ENCODE measurements at regions not wholly inside any gene's neighbourhood (a gene's known extent, or its start where the extent isn't known, plus 50 kb on each side); places are given as distances from the start of the nearest gene placed in this dataset.

GRCh38 chr13:111402441-111402840, 82.0 kb downstream of the TEX29 start:
- TF ChIP-seq POLR2A (IDR thresholded peaks at IDR 0.05) (no peak), CTCF (IDR thresholded peaks at IDR 0.05) (no peak)
- 82 to 90% methylated on average over 15 of the region's 15 CpGs for WGBS, 2 donors
- intact Hi-C loops (cut with DNase I; ENCODE audit: low total_unique reads) = no loop called here
- H3K4me3 ChIP-seq (ENCODE audit: low read depth, poor library complexity, severe bottlenecking) = no peak overlapping the region
- no peak for DNase-seq (ENCODE audit: low spot score in 2 of 2)

GRCh38 chr13:111403266-111403665, 82.8 kb downstream of the TEX29 start:
- 83 to 90% methylated on average over 9 to 10 of the region's 10 CpGs for WGBS, 2 donors
- intact Hi-C loops (cut with DNase I; ENCODE audit: low total_unique reads) = no loop called here
- DNase-seq (ENCODE audit: low spot score in 2 of 2) = no peak
- TF ChIP-seq CTCF (IDR thresholded peaks at IDR 0.05) (no peak), POLR2A (IDR thresholded peaks at IDR 0.05) (no peak)
- H3K4me3 ChIP-seq (ENCODE audit: low read depth, poor library complexity, severe bottlenecking) = no peak overlapping the region

GRCh38 chr13:111404746-111405145, 84.3 kb downstream of the TEX29 start:
- no peak for DNase-seq (ENCODE audit: low spot score in 2 of 2)

GRCh38 chr13:111406636-111407035, 86.2 kb downstream of the TEX29 start:
- no peak overlapping the region for H3K4me3 ChIP-seq (ENCODE audit: low read depth, poor library complexity, severe bottlenecking)
- DNase-seq (ENCODE audit: low spot score in 2 of 2) = no peak
- WGBS, 2 donors = 54% methylated on average over 3 of the region's 3 CpGs
- intact Hi-C loops (cut with DNase I; ENCODE audit: low total_unique reads) = no loop called here
- TF ChIP-seq CTCF (IDR thresholded peaks at IDR 0.05) = no peak
- TF ChIP-seq POLR2A (IDR thresholded peaks at IDR 0.05) = no peak

More at GRCh38 chr13:111404746-111405145, 84.3 kb downstream of the TEX29 start:
- 82 to 88% methylated on average over 12 of the region's 12 CpGs for WGBS, 2 donors
- TF ChIP-seq POLR2A (IDR thresholded peaks at IDR 0.05) (no peak), CTCF (IDR thresholded peaks at IDR 0.05) (no peak)
- intact Hi-C loops (cut with DNase I; ENCODE audit: low total_unique reads) = no loop called here
- no peak overlapping the region for H3K4me3 ChIP-seq (ENCODE audit: low read depth, poor library complexity, severe bottlenecking)

- no peak overlapping the region for H3K4me3 ChIP-seq (ENCODE audit: low read depth, poor library complexity, severe bottlenecking)
- intact Hi-C loops (cut with DNase I; ENCODE audit: low total_unique reads) = no loop called here
- DNase-seq (ENCODE audit: low spot score in 2 of 2) = no peak
- WGBS, 2 donors = 88 to 91% methylated on average over 23 of the region's 23 CpGs
- TF ChIP-seq CTCF (IDR thresholded peaks at IDR 0.05) = no peak
- no peak for TF ChIP-seq POLR2A (IDR thresholded peaks at IDR 0.05)
Observed at GRCh38 chr13:111407381-111408131, 87.1 kb downstream of the TEX29 start.

GRCh38 chr13:111409413-111409812, 89.0 kb downstream of the TEX29 start:
- no peak overlapping the region for H3K4me3 ChIP-seq (ENCODE audit: low read depth, poor library complexity, severe bottlenecking)
- 60% methylated on average over 10 of the region's 10 CpGs for WGBS, 2 donors
- no peak for TF ChIP-seq CTCF (IDR thresholded peaks at IDR 0.05)
- TF ChIP-seq POLR2A (IDR thresholded peaks at IDR 0.05) = no peak
- no peak for DNase-seq (ENCODE audit: low spot score in 2 of 2)
- intact Hi-C loops (cut with DNase I; ENCODE audit: low total_unique reads) = no loop called here
